ENCODE measurements at regions not wholly inside any gene's neighbourhood (a gene's known extent, or its start where the extent isn't known, plus 50 kb on each side); places are given as distances from the start of the nearest gene placed in this dataset.
A peak's percentile ranks its signal among the peaks of the same experiment; 100 is the strongest.

GRCh38 chr17:33992113-33992512, 263.0 kb upstream of the CCL2 start:
- no peaks in the 10 kb centered on the region for H3K9me3 ChIP-seq (ENCODE audit: control insufficient read depth, low read length)
- 69% methylated on average over 5 of the region's 5 CpGs for WGBS
- no peak overlapping the region for H3K4me3 ChIP-seq (ENCODE audit: low read length)
- H3K27me3 ChIP-seq (ENCODE audit: control insufficient read depth, insufficient read depth), result no peaks in the 10 kb centered on the region
- intact Hi-C loops (cut with DNase I), result no loop called here
- H3K4me1 ChIP-seq (ENCODE audit: control insufficient read depth, insufficient read depth, low read length), result no peaks in the 10 kb centered on the region
- ATAC-seq, result no peak
- H3K27ac ChIP-seq (ENCODE audit: low read length), result no peak overlapping the region
- DNase-seq, result no peak

- intact Hi-C loops (cut with DNase I), result no loop called here
These were observed 254.4 kb upstream of the CCL2 start for GRCh38 chr17:34000639-34001038.

GRCh38 chr17:34001246-34001645, 253.8 kb upstream of the CCL2 start:
- no peaks in the 10 kb centered on the region for H3K4me1 ChIP-seq (ENCODE audit: control insufficient read depth, insufficient read depth, low read length)
- H3K27ac ChIP-seq (ENCODE audit: low read length), result no peak overlapping the region
- 80% methylated on average over 2 of the region's 2 CpGs for WGBS
- no peak overlapping the region for H3K4me3 ChIP-seq (ENCODE audit: low read length)
- no peaks in the 10 kb centered on the region for H3K9me3 ChIP-seq (ENCODE audit: control insufficient read depth, low read length)
- intact Hi-C loops (cut with DNase I), result no loop called here
- no peaks in the 10 kb centered on the region for H3K27me3 ChIP-seq (ENCODE audit: control insufficient read depth, insufficient read depth)
- ATAC-seq (no peak), DNase-seq (no peak)

More at GRCh38 chr17:34000639-34001038, 254.4 kb upstream of the CCL2 start:
- H3K4me3 ChIP-seq (ENCODE audit: low read length), result no peak overlapping the region
- H3K4me1 ChIP-seq (ENCODE audit: control insufficient read depth, insufficient read depth, low read length), result no peaks in the 10 kb centered on the region
- H3K9me3 ChIP-seq (ENCODE audit: control insufficient read depth, low read length), result no peaks in the 10 kb centered on the region
- ATAC-seq (no peak), DNase-seq (no peak)
- no peak overlapping the region for H3K27ac ChIP-seq (ENCODE audit: low read length)
- WGBS, result 20% methylated on average over 1 of the region's 1 CpG
- no peaks in the 10 kb centered on the region for H3K27me3 ChIP-seq (ENCODE audit: control insufficient read depth, insufficient read depth)

- H3K4me3 ChIP-seq (ENCODE audit: low read length), result no peak overlapping the region
- no peaks in the 10 kb centered on the region for H3K27me3 ChIP-seq (ENCODE audit: control insufficient read depth, insufficient read depth)
- H3K4me1 ChIP-seq (ENCODE audit: control insufficient read depth, insufficient read depth, low read length), result no peaks in the 10 kb centered on the region
- DNase-seq (no peak), ATAC-seq (no peak)
- intact Hi-C loops (cut with DNase I), result no loop called here
- no peaks in the 10 kb centered on the region for H3K9me3 ChIP-seq (ENCODE audit: control insufficient read depth, low read length)
- WGBS, result 62% methylated on average over 3 of the region's 3 CpGs
- no peak overlapping the region for H3K27ac ChIP-seq (ENCODE audit: low read length)
These were observed 249.0 kb upstream of the CCL2 start for GRCh38 chr17:34006126-34006525.

GRCh38 chr17:34008125-34008524, 247.0 kb upstream of the CCL2 start:
- no peaks in the 10 kb centered on the region for H3K9me3 ChIP-seq (ENCODE audit: control insufficient read depth, low read length)
- intact Hi-C loops (cut with DNase I), result no loop called here
- no peak overlapping the region for H3K27ac ChIP-seq (ENCODE audit: low read length)
- no peak overlapping the region for H3K4me3 ChIP-seq (ENCODE audit: low read length)
- H3K4me1 ChIP-seq (ENCODE audit: control insufficient read depth, insufficient read depth, low read length), result no peaks in the 10 kb centered on the region
- WGBS, result 70% methylated on average over 1 of the region's 1 CpG
- ATAC-seq (no peak), DNase-seq (no peak)
- H3K27me3 ChIP-seq (ENCODE audit: control insufficient read depth, insufficient read depth), result no peaks in the 10 kb centered on the region

- no peaks in the 10 kb centered on the region for H3K9me3 ChIP-seq (ENCODE audit: control insufficient read depth, low read length)
- intact Hi-C loops (cut with DNase I), result loop anchor here in 1 of 4 donors (10.0 kb wide), 1 partner anchor 65 kb away; no protein-coding TSS in a partner anchor
- no peak overlapping the region for H3K4me3 ChIP-seq (ENCODE audit: low read length)
- WGBS, result 77% methylated on average over 5 of the region's 5 CpGs
- ATAC-seq (no peak), DNase-seq (no peak)
- H3K4me1 ChIP-seq (ENCODE audit: control insufficient read depth, insufficient read depth, low read length), result no peaks in the 10 kb centered on the region
- no peak overlapping the region for H3K27ac ChIP-seq (ENCODE audit: low read length)
- no peaks in the 10 kb centered on the region for H3K27me3 ChIP-seq (ENCODE audit: control insufficient read depth, insufficient read depth)
These were observed 245.2 kb upstream of the CCL2 start for GRCh38 chr17:34009912-34010311.

GRCh38 chr17:34010534-34010933, 244.6 kb upstream of the CCL2 start:
- no peaks in the 10 kb centered on the region for H3K9me3 ChIP-seq (ENCODE audit: control insufficient read depth, low read length)
- ATAC-seq (no peak), DNase-seq (no peak)
- 62% methylated on average over 2 of the region's 2 CpGs for WGBS
- H3K27ac ChIP-seq (ENCODE audit: low read length), result no peak overlapping the region
- H3K27me3 ChIP-seq (ENCODE audit: control insufficient read depth, insufficient read depth), result no peaks in the 10 kb centered on the region
- intact Hi-C loops (cut with DNase I), result loop anchor here in 1 of 4 donors (10.0 kb wide), 1 partner anchor 66 kb away; no protein-coding TSS in a partner anchor
- no peaks in the 10 kb centered on the region for H3K4me1 ChIP-seq (ENCODE audit: control insufficient read depth, insufficient read depth, low read length)
- no peak overlapping the region for H3K4me3 ChIP-seq (ENCODE audit: low read length)

- H3K9me3 ChIP-seq (ENCODE audit: control insufficient read depth, low read length), result no peaks in the 10 kb centered on the region
- H3K27ac ChIP-seq (ENCODE audit: low read length), result no peak overlapping the region
- no peak overlapping the region for H3K4me3 ChIP-seq (ENCODE audit: low read length)
- WGBS, result 85% methylated on average over 3 of the region's 3 CpGs
- H3K4me1 ChIP-seq (ENCODE audit: control insufficient read depth, insufficient read depth, low read length), result no peaks in the 10 kb centered on the region
- intact Hi-C loops (cut with DNase I), result loop anchor here in 1 of 4 donors (10.0 kb wide), 1 partner anchor 67 kb away; no protein-coding TSS in a partner anchor
- DNase-seq (no peak), ATAC-seq (no peak)
- H3K27me3 ChIP-seq (ENCODE audit: control insufficient read depth, insufficient read depth), result no peaks in the 10 kb centered on the region
These were observed 243.5 kb upstream of the CCL2 start for GRCh38 chr17:34011599-34011998.

- Histone ChIP-seq H3K27me3 (ENCODE audit: control insufficient read depth, insufficient read depth) (no peaks in the 10 kb centered on the region), H3K4me3 (ENCODE audit: low read length) (no peak overlapping the region), H3K9me3 (ENCODE audit: control insufficient read depth, low read length) (no peaks in the 10 kb centered on the region), H3K27ac (ENCODE audit: low read length) (no peak overlapping the region), H3K4me1 (ENCODE audit: control insufficient read depth, insufficient read depth, low read length) (no peaks in the 10 kb centered on the region)
- 67% methylated on average over 5 of the region's 5 CpGs for WGBS
- ATAC-seq (no peak), DNase-seq (no peak)
- intact Hi-C loops (cut with DNase I), result loop anchor here in 1 of 4 donors (10.0 kb wide), 1 partner anchor 68 kb away; no protein-coding TSS in a partner anchor
These were observed 242.2 kb upstream of the CCL2 start for GRCh38 chr17:34012709-34013375.

- ATAC-seq, result no peak
- Histone ChIP-seq H3K4me3 (ENCODE audit: low read length) (no peak overlapping the region), H3K9me3 (ENCODE audit: control insufficient read depth, low read length) (no peaks in the 10 kb centered on the region), H3K27me3 (ENCODE audit: control insufficient read depth, insufficient read depth) (no peaks in the 10 kb centered on the region), H3K27ac (ENCODE audit: low read length) (no peak overlapping the region), H3K4me1 (ENCODE audit: control insufficient read depth, insufficient read depth, low read length) (no peaks in the 10 kb centered on the region)
- intact Hi-C loops (cut with DNase I), result loop anchor here in 1 of 4 donors (10.0 kb wide), 1 partner anchor 70 kb away; no protein-coding TSS in a partner anchor
- no peak for DNase-seq
- WGBS, result 72% methylated on average over 2 of the region's 2 CpGs
These were observed 239.8 kb upstream of the CCL2 start for GRCh38 chr17:34015253-34015652.

- Histone ChIP-seq H3K4me1 (ENCODE audit: control insufficient read depth, insufficient read depth, low read length) (no peaks in the 10 kb centered on the region), H3K4me3 (ENCODE audit: low read length) (no peak overlapping the region), H3K27ac (ENCODE audit: low read length) (no peak overlapping the region), H3K27me3 (ENCODE audit: control insufficient read depth, insufficient read depth) (no peaks in the 10 kb centered on the region), H3K9me3 (ENCODE audit: control insufficient read depth, low read length) (no peaks in the 10 kb centered on the region)
- peak in 1 of 2 donors; percentile 82 for ATAC-seq
- peak in 1 of 3 donors; percentile 18 for DNase-seq
- intact Hi-C loops (cut with DNase I), result no loop called here
- 45% methylated on average over 4 of the region's 4 CpGs for WGBS
These were observed 230.7 kb upstream of the CCL2 start for GRCh38 chr17:34024386-34024785.
